HFF-Myc (cell line): ENCODE measurements at regions not wholly inside any gene's neighbourhood (a gene's known extent, or its start where the extent isn't known, plus 50 kb on each side); places are given as distances from the start of the nearest gene placed in this dataset.
"Not testable (repeated sequence)": the region's sequence is repeated elsewhere in the genome, so short reads cannot be mapped to it uniquely, and the experiment has no call there.

Experiments used
- DNase-seq: peaks from one replicate; pipeline ENCODE4 v3.0.0-alpha.2; 2011; ENCODE audit warnings: low read depth; ENCODE audit errors: extremely low read depth
- H3K4me3 ChIP-seq: replicated peaks from 2 replicates; pipeline ENCODE4 v1.5.1; 2011; ENCODE audit warnings: low read depth, mild to moderate bottlenecking, control low read depth, low read length
- TF ChIP-seq, protein P1 (sequence below): IDR thresholded peaks from 2 replicates; pipeline ENCODE4 v1.5.1; 2012; ENCODE audit warnings: mild to moderate bottlenecking, low read depth, low read length, control low read depth; ENCODE audit errors: missing control alignments

DNA sequence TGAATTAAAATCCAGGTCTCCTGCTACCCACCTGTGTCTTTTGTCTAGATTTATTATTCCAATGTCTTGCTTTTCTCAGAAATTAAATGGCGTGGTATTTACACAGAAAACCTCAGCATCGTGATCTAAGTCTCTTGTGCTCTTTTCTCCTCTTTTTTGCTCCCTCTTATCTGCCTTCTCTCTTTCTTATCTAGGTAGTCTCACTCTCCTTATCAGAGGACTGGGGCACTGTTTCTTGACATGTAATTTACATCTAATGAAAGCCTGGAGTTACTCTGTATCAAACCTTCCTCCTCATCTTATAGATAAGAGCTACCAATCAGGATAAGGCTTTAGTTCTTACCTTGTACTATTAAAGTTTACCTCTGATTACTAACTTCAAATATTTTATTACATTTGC is 933.8 kb downstream of the TLE1 start:
- DNase-seq: no peak
- TF ChIP-seq, protein P1, sequence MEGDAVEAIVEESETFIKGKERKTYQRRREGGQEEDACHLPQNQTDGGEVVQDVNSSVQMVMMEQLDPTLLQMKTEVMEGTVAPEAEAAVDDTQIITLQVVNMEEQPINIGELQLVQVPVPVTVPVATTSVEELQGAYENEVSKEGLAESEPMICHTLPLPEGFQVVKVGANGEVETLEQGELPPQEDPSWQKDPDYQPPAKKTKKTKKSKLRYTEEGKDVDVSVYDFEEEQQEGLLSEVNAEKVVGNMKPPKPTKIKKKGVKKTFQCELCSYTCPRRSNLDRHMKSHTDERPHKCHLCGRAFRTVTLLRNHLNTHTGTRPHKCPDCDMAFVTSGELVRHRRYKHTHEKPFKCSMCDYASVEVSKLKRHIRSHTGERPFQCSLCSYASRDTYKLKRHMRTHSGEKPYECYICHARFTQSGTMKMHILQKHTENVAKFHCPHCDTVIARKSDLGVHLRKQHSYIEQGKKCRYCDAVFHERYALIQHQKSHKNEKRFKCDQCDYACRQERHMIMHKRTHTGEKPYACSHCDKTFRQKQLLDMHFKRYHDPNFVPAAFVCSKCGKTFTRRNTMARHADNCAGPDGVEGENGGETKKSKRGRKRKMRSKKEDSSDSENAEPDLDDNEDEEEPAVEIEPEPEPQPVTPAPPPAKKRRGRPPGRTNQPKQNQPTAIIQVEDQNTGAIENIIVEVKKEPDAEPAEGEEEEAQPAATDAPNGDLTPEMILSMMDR: no peak
- no peak overlapping the region for H3K4me3 ChIP-seq

DNA sequence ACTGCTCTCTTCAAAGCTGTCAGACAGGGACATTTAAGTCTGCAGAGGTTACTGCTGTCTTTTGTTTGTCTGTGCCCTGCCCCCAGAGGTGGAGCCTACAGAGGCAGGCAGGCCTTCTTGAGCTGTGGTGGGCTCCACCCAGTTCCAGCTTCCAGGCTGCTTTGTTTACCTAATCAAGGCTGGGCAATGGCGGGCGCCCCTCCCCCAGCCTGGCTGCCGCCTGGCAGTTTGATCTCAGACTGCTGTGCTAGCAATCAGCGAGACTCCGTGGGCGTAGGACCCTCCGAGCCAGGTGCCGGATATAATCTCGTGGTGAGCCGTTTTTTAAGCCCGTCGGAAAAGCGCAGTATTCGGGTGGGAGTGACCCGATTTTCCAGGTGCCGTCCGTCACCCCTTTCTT is 942.3 kb downstream of the TLE1 start:
- not testable (repeated sequence) for DNase-seq, H3K4me3 ChIP-seq

- TF ChIP-seq, protein P1: no peak
- H3K4me3 ChIP-seq: no peak overlapping the region
- DNase-seq: no peak
Measured at GRCh38 chr9:80732506-80732905, 956.8 kb downstream of the TLE1 start.

DNA sequence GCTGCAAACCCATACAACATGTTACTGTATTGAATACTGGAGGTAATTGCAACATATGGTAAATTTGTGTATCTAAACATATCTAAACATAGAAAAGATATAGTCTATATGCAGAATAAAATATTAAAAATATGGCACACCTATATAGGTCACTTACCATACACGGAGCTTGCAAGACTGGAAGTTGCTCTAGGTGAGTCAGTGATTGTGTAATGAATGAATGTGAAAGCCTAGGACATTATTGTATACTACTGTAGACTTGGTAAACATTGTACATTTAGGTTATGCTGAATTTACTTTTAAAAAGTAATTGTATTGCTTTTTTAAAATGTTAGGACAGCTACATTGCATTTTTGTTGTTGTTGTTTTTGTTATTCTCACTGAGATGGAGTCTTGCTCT is 968.8 kb downstream of the TLE1 start:
- no peak for DNase-seq
- TF ChIP-seq, protein P1: no peak
- H3K4me3 ChIP-seq: no peak overlapping the region

- H3K4me3 ChIP-seq: no peak overlapping the region
- DNase-seq: no peak
- TF ChIP-seq, protein P1: no peak
Measured at GRCh38 chr9:80707120-80707519, 982.2 kb downstream of the TLE1 start.

DNA sequence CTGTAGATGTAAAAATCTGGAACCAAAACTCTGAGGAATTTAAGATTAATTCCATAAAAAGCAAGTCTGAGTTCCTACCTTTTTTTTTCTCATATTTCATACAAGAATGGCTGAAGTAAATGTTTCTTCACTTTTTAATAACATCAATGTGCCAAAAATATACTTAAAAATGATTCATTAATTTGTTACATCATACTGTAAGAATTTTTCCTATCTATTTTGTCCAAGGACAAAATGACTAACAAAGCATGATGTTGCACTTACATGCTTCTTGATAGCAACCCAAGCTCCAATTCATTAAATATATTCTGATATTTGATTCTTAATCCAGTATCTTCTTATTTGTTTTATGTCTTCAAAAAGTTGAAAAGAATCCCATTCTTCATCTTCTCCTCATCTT is 988.3 kb downstream of the TLE1 start:
- TF ChIP-seq, protein P1: no peak
- H3K4me3 ChIP-seq: no peak overlapping the region
- no peak for DNase-seq

DNA sequence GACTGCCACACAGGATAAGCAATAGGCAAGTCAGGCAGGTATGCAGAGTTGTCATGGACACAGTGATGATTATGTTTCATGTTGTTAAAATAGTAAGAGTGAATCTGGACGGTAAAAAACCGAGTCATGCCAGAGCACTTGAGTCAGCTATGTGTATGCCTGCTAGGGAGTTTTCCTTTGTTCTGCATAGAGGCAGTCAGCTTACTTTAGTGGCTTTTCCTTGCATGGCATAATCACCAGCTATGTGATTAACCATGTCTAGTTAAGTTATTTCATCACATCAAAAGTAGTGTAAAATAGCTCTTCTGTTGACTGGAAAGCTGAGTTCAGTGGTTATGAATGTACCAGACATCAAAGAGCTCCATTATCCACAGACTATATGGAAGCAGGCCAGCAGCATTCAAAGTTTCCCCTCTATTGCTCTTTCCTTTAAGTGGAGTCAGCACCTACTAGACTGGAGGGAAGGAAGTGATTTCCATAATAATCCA is 989.8 kb downstream of the TLE1 start:
- DNase-seq: no peak
- TF ChIP-seq, protein P1: no peak
- H3K4me3 ChIP-seq: no peak overlapping the region
